GM19324 (cell line): ENCODE measurements at regions not wholly inside any gene's neighbourhood (a gene's known extent, or its start where the extent isn't known, plus 50 kb on each side); places are given as distances from the start of the nearest gene placed in this dataset.
"Not testable (repeated sequence)": the region's sequence is repeated elsewhere in the genome, so short reads cannot be mapped to it uniquely, and the experiment has no call there.

Source experiments
- ATAC-seq: cut with Tn5 transposase; IDR thresholded peaks from one replicate; pipeline ENCODE4 v1.9.1; 2021; ENCODE audit warnings: mild to moderate bottlenecking, moderate library complexity; ENCODE audit not compliant: unreplicated experiment, low FRiP score

DNA sequence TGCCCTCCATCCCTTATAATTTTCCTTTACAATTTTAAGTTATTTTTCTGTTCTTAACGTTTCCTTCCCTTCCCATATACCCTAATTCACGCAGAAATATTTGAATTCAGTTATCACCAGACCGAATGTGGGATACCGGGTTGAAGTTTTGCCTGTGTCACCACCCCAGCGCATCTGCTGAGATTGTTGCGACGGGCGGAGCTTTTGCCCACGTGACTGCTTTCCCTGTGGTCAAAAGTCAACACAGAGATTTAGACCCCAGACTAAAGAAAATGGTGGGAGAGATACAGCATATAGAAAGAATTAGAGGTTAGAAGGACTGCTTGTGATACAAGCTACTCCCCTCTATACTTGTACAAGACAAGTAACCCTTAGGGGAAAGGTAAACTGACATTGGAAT, 326.4 kb upstream of the CTNND2 start:
- ATAC-seq: no peak

DNA sequence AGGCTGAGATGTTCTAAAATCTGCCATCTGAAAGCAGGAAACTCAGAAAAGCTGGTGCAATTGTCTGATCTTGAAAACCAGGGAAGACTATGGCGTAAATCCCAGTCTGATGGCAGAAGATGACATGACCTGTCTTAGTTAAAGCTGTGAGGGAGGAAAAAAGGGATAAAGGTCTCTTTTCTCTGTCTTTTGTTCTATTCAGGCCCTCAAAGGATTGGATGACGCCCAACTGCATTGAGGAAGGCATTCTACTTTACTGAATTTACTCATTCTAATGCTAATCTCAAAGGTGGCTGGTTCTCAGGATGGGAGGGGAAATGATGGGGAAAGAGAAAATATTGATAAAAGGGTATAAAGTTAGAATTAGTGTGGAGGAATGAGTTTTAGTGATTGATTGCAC, 312.8 kb upstream of the CTNND2 start:
- no peak for ATAC-seq

GRCh38 chr5:12214267-12215015, 310.2 kb upstream of the CTNND2 start:
- ATAC-seq: no peak

- ATAC-seq: no peak
Measured at GRCh38 chr5:12208366-12209100, 304.3 kb upstream of the CTNND2 start.

- ATAC-seq: no peak
Measured at GRCh38 chr5:12204761-12205160, 300.5 kb upstream of the CTNND2 start.

DNA sequence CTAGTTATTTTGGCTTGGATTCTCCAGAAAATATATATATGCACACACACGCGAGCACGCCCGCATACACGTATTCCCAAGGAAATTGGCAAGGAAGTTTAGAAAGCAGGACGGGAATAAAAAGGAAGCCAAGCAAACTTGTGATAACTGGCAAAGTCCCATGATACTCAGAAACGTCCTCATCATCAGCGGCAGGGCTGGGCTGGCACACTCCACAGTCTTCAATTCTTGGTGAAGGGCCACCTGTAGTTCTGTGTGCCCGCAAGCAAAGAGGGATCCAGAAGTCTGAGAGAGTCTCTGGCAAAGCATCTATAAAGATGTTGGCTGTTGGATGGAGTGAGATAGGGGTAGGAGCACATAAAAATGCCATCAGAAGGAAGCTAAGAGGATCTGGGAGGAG, 289.3 kb upstream of the CTNND2 start:
- no peak for ATAC-seq

DNA sequence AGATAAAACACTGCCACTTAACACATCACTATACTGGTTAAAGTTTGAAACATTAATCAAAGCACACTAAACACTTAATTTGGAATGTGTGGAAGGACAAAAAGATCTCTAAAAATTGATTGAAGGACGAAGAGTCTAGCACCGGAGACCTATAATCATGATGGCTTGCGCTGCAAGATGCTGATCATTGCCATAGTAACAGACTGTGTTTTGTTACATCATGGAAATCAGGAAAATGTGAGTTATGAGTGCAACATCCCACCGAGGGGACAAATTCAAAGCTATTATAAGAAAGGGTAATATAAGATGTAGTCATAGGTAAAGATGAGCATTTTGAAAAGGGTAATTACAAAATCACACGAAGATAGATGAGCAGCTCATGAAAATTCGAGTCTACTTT, 278.8 kb upstream of the CTNND2 start:
- no peak for ATAC-seq

GRCh38 chr5:12177851-12178250, 273.6 kb upstream of the CTNND2 start:
- ATAC-seq: no peak

DNA sequence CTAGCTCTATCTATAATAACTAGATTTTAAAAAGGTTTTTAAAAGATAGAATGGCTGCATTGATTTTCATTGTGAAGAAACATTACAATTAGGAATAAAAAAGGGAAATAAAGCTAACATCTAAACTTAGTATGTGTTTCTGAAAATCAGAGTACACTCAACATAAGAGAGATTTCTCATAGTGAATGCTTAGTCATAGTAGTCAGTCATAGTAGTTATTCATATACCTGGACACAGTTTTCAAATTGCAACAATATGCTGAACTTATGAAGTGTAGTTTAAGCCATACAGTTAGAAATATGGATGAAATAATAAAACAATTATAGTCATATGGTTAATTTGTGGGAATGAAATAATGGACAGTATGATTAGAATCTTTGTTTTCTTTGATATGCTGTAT, 273.0 kb upstream of the CTNND2 start:
- no peak for ATAC-seq

DNA sequence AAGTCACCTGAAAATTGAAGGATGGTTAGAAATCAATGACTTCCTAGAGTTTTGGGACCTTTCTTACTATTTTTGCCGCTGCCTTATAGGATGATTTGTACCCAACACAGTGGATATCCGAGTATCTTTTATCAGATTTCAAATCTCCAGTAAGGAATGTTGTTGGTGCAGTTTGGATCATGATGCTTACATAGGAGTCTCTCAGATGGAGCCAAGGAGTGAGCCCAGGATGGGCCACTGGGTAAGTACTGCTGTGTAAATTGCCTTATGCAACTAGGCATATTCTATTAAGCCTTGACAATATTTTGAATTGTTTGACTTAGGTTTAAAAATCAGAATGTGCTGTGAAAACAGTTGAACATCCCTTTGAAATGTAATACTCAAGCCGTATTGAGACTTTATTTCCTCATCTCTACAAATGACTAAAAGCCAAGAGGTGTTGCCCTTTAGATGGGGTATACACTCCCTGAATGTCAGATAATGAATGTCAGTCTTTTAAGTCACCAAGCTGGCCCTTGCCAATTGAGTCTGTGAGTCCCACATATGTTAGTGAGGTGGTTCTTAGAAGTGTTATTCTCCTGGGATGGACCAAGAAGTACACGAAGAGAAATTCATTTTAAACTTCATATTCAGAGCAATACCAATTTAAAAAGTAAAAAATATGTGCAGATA, 271.8 kb upstream of the CTNND2 start:
- no peak for ATAC-seq

GRCh38 chr5:12174734-12175133, 270.5 kb upstream of the CTNND2 start:
- no peak for ATAC-seq

DNA sequence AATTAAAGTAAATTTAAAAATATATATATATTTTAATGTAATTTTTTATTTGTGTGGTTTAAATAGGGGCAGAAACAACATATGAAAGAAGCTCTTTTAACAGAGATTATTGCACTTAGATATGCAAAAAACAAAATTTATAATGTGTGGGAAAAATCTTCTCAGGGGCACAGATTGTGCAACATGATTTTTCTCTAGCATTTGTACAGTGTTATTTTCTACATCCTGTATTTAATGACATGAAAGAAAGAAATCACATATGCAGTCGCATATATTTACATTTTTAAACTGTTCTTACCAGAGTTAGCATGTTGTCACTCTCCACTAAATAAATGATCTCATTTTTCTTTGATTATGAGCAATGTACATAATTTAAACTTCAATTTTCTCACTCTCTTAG, 265.3 kb upstream of the CTNND2 start:
- no peak for ATAC-seq

GRCh38 chr5:12162863-12163262, 258.6 kb upstream of the CTNND2 start:
- ATAC-seq: no peak

GRCh38 chr5:12147513-12147912, 243.3 kb upstream of the CTNND2 start:
- ATAC-seq: no peak

DNA sequence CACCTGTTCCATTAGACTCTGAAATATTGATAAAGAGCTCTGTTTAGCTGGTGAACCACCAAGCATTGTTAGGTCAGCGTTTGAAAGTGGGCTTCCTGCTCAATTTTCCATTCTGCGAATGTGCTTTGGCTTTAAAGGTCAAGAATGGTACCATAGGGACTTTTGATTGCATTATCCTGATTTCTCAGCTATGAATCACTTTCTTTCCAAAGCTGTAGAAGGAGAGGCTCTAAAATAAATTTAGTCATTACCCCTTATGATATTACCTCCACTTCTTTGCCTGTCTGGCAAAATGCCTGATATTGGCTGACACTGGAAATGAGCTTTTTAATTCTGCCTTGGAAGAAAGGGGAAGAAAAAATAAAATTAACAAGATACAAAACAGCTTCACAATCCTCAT, 237.2 kb upstream of the CTNND2 start:
- ATAC-seq: no peak

GRCh38 chr5:12133520-12133919, 229.3 kb upstream of the CTNND2 start:
- ATAC-seq: no peak

DNA sequence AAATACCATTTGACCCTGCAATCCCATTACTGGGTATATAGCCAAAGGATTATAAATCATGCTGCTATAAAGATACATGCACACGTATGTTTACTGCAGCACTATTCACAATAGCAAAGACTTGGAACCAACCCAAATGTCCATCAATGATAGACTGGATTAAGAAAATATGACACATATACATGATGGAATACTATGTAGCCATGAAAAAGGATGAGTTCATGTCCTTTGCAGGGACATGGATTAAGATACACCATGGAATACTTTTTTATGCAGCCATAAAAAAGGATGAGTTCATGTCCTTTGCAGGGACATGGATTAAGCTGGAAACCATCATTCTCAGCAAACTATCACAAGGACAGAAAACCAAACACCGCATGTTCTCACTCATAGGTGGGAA, 226.8 kb upstream of the CTNND2 start:
- not testable (repeated sequence) for ATAC-seq

DNA sequence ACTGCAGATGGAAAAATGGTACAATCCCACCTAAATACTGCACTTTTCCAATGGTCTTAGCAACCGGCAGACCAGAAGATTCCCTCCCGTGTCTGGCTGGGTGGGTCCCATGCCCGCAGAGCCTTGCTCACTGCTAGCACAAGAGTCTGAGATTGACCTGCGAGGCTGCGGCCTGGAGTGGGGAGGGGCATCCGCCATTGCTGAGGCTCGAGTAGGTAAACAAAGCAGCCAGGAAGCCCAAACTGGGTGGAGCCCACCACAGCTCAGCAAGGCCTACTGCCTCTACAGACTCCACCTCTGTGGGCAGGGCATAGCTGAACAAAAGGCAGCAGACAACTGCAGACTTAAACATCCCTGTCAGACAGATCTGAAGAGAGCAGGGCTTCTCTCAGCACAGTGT, 221.6 kb upstream of the CTNND2 start:
- ATAC-seq: no peak

DNA sequence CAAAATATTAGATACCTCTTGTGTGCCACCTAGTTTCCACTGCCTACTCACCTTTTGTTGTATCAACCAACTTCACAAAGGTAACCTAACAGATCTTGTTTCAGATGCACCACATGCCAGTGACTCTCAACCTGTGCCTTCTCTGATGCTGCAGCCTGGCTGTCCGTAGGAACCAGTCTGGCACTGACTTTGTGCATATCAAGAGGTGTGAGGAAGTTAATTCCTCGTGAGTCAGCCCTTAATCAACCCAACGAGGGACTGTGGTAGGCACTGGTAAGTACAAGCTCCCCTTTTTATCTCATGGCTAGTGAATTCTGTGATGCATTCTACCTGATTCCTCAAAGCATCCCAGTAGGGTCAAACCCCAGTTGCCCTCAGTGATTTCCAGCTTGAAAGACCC, 215.4 kb upstream of the CTNND2 start:
- ATAC-seq: no peak

GRCh38 chr5:12114075-12114474, 209.8 kb upstream of the CTNND2 start:
- no peak for ATAC-seq

- no peak for ATAC-seq
Measured at GRCh38 chr5:12113062-12113461, 208.8 kb upstream of the CTNND2 start.

- ATAC-seq: no peak
Measured at GRCh38 chr5:12111261-12111660, 207.0 kb upstream of the CTNND2 start.
